HEK293 (cell line): ENCODE measurements at regions not wholly inside any gene's neighbourhood (a gene's known extent, or its start where the extent isn't known, plus 50 kb on each side); places are given as distances from the start of the nearest gene placed in this dataset.

Experiments
- CTCF ChIA-PET: fragments of 350-600 bp; formaldehyde crosslinking; extraction: SDS; loops from one replicate; lab custom pipeline; 2021; ENCODE audit warnings: antibody characterized with exemption; lab: Yijun Ruan, JAX
- POLR2A ChIA-PET: fragments of 300-600 bp; formaldehyde crosslinking; extraction: SDS; loops from one replicate; lab custom pipeline; 2020; ENCODE audit warnings: antibody characterized with exemption, inconsistent platforms; lab: Yijun Ruan, JAX
- H3K27ac ChIP-seq: fragments of 200-500 bp; sonication (Bioruptor generic); 2 replicates; pipeline ENCODE4 v1.5.1; 2014; ENCODE audit warnings: low read depth, low read length, control low read depth, inconsistent platforms; ENCODE audit errors: extremely low read depth
- H3K36me3 ChIP-seq, 2 experiments: fragments of 200-500 bp in 1 of 2; sonication (Bioruptor generic) in 1 of 2; 1 replicate in 1 of 2; 2 replicates in 1 of 2; pipeline ENCODE4 v1.5.1; 2014 to 2017; ENCODE audit warnings: inconsistent platforms in 2 of 2, low read length in 2 of 2; ENCODE audit not compliant: control insufficient read depth in 2 of 2, insufficient read depth in 1 of 2
- H3K4me1 ChIP-seq: fragments of 200-500 bp; sonication (Bioruptor generic); 2 replicates; pipeline ENCODE4 v1.5.1; 2014; ENCODE audit warnings: mild to moderate bottlenecking, low read length, inconsistent platforms; ENCODE audit not compliant: control insufficient read depth, insufficient read depth
- H3K4me3 ChIP-seq: 2 replicates; pipeline ENCODE4 v1.5.1; 2011; ENCODE audit warnings: low read depth, mild to moderate bottlenecking, control low read depth, low read length, moderate library complexity
- H3K9me3 ChIP-seq: fragments of 200-500 bp; sonication (Bioruptor generic); 2 replicates; pipeline ENCODE4 v1.5.1; 2014; ENCODE audit warnings: low read depth, low read length, inconsistent platforms; ENCODE audit not compliant: control insufficient read depth, insufficient read depth
- BCL11B ChIP-seq: fragments of 450-650 bp; formaldehyde crosslinking; IDR thresholded peaks from 2 replicates; pipeline ENCODE4 v1.5.1; 2016; ENCODE audit warnings: low read depth, missing biosample characterization, missing genetic modification characterization
- GLI2 ChIP-seq: fragments of 450-650 bp; formaldehyde crosslinking; IDR thresholded peaks from 2 replicates; pipeline ENCODE4; 2017; ENCODE audit warnings: missing biosample characterization, missing genetic modification characterization, low read depth, borderline replicate concordance
- HOXA7 ChIP-seq: sonication (generic); formaldehyde crosslinking; IDR thresholded peaks from 2 replicates; pipeline ENCODE4 v1.8.1; 2022; ENCODE audit warnings: missing genetic modification reagents, borderline replicate concordance
- IKZF3 ChIP-seq: fragments of 450-650 bp; IDR thresholded peaks from 2 replicates; pipeline ENCODE4 v1.5.0; 2018; ENCODE audit warnings: missing biosample characterization, mild to moderate bottlenecking, missing genetic modification characterization, moderate library complexity
- KLF16 ChIP-seq: fragments of 450-650 bp; formaldehyde crosslinking; IDR thresholded peaks from 2 replicates; pipeline ENCODE4 v1.5.1; 2017; ENCODE audit warnings: missing biosample characterization, missing genetic modification characterization
- SALL2 ChIP-seq: fragments of 450-650 bp; formaldehyde crosslinking; IDR thresholded peaks from 2 replicates; pipeline ENCODE4 v1.5.0; 2017; ENCODE audit warnings: missing biosample characterization, mild to moderate bottlenecking, missing genetic modification characterization, borderline replicate concordance
- ZBTB8A ChIP-seq: fragments of 450-650 bp; formaldehyde crosslinking; IDR thresholded peaks from 2 replicates; pipeline ENCODE4 v1.5.1; 2016; ENCODE audit warnings: missing biosample characterization, missing genetic modification characterization
- ZEB2 ChIP-seq: fragments of 450-650 bp; formaldehyde crosslinking; IDR thresholded peaks from 2 replicates; pipeline ENCODE4 v1.5.1; 2016; ENCODE audit warnings: missing biosample characterization, missing genetic modification characterization
- ZFP3 ChIP-seq: fragments of 450-650 bp; formaldehyde crosslinking; IDR thresholded peaks from 2 replicates; pipeline ENCODE4 v1.5.1; 2016; ENCODE audit warnings: low read depth, missing biosample characterization, missing genetic modification characterization
- ZNF175 ChIP-seq: fragments of 450-650 bp; formaldehyde crosslinking; IDR thresholded peaks from 2 replicates; pipeline ENCODE4 v1.5.1; 2016; ENCODE audit warnings: missing biosample characterization, missing genetic modification characterization
- ZNF341 ChIP-seq: fragments of 450-650 bp; formaldehyde crosslinking; IDR thresholded peaks from 2 replicates; pipeline ENCODE4; 2016; ENCODE audit warnings: low read depth, missing biosample characterization, missing genetic modification characterization
- ZNF37A ChIP-seq: fragments of 450-650 bp; IDR thresholded peaks from 2 replicates; pipeline ENCODE4 v1.5.1; 2018; ENCODE audit warnings: missing biosample characterization, missing genetic modification characterization
- ZNF394 ChIP-seq: fragments of 450-650 bp; formaldehyde crosslinking; IDR thresholded peaks from 2 replicates; pipeline ENCODE4 v1.5.1; 2016; ENCODE audit warnings: missing biosample characterization, missing genetic modification characterization, mild to moderate bottlenecking, moderate library complexity, borderline replicate concordance
- ZNF521 ChIP-seq: fragments of 450-650 bp; formaldehyde crosslinking; IDR thresholded peaks from 2 replicates; pipeline ENCODE4 v1.5.1; 2017; ENCODE audit warnings: missing biosample characterization, mild to moderate bottlenecking, missing genetic modification characterization
- ZNF571 ChIP-seq: fragments of 450-650 bp; formaldehyde crosslinking; IDR thresholded peaks from 2 replicates; pipeline ENCODE4 v1.5.0; 2017; ENCODE audit warnings: missing biosample characterization, missing genetic modification characterization
- ZNF600 ChIP-seq: fragments of 450-650 bp; formaldehyde crosslinking; IDR thresholded peaks from 2 replicates; pipeline ENCODE4 v1.5.1; 2016; ENCODE audit warnings: missing biosample characterization, missing genetic modification characterization
- ZNF610 ChIP-seq: fragments of 450-650 bp; formaldehyde crosslinking; IDR thresholded peaks from 2 replicates; pipeline ENCODE4 v1.5.1; 2016; ENCODE audit warnings: missing biosample characterization, missing genetic modification characterization, borderline replicate concordance
- ZNF677 ChIP-seq: fragments of 450-650 bp; IDR thresholded peaks from 2 replicates; pipeline ENCODE4 v1.5.0; 2018; ENCODE audit warnings: missing biosample characterization, mild to moderate bottlenecking, missing genetic modification characterization, moderate library complexity
- ZNF747 ChIP-seq: fragments of 450-650 bp; formaldehyde crosslinking; IDR thresholded peaks from 2 replicates; pipeline ENCODE4 v1.5.1; 2016; ENCODE audit warnings: missing biosample characterization, missing genetic modification characterization
- ZSCAN16 ChIP-seq: fragments of 450-650 bp; formaldehyde crosslinking; IDR thresholded peaks from 2 replicates; pipeline ENCODE4 v1.5.1; 2016; ENCODE audit warnings: missing biosample characterization, missing genetic modification characterization
- TF ChIP-seq, protein P1 (sequence below): fragments of 450-650 bp; formaldehyde crosslinking; IDR thresholded peaks from 2 replicates; pipeline ENCODE4 v1.5.1; 2016; ENCODE audit warnings: missing biosample characterization, missing genetic modification characterization
- TF ChIP-seq, protein P2 (sequence below): fragments of 450-650 bp; formaldehyde crosslinking; IDR thresholded peaks from 2 replicates; pipeline ENCODE4 v1.5.1; 2016; ENCODE audit warnings: missing biosample characterization, missing genetic modification characterization
- TF ChIP-seq, protein P3 (sequence below): fragments of 450-650 bp; formaldehyde crosslinking; IDR thresholded peaks from 2 replicates; pipeline ENCODE4 v1.5.1; 2016; ENCODE audit warnings: missing biosample characterization, missing genetic modification characterization
- TF ChIP-seq, protein P4 (sequence below): fragments of 450-650 bp; formaldehyde crosslinking; IDR thresholded peaks from 2 replicates; pipeline ENCODE4 v1.5.1; 2016; ENCODE audit warnings: missing biosample characterization, missing genetic modification characterization, borderline replicate concordance
- TF ChIP-seq, protein P5 (sequence below): fragments of 450-650 bp; formaldehyde crosslinking; IDR thresholded peaks from 2 replicates; pipeline ENCODE4 v1.5.1; 2016; ENCODE audit warnings: missing biosample characterization, missing genetic modification characterization

DNA sequence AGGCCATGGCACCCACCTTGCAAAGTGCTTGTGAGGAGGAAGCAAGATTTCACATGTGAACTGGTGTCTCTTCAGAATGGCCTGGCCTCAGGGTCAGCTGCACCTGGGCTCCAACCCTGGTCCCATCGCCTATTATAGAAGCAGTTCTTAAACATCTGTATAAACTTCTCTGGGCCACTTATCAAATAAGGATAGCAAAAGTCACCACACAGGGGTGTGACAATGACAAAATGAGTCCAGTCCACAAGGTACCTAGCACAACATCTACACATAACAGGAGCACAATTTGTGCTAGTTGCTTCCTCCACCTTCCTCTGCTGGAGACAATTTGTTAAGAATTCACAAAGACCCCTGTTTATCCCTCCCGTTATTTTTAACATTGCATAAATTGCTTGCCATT lies 340.6 kb upstream of the ZMIZ1 start:
- Histone ChIP-seq H3K36me3 (no peaks in the 10 kb centered on the region), H3K4me3 (no peak overlapping the region), H3K27ac (no peak overlapping the region), H3K9me3 (no peaks in the 10 kb centered on the region), H3K4me1 (no peaks in the 10 kb centered on the region)
- POLR2A ChIA-PET, result no interaction called here
- TF ChIP-seq, protein P1, sequence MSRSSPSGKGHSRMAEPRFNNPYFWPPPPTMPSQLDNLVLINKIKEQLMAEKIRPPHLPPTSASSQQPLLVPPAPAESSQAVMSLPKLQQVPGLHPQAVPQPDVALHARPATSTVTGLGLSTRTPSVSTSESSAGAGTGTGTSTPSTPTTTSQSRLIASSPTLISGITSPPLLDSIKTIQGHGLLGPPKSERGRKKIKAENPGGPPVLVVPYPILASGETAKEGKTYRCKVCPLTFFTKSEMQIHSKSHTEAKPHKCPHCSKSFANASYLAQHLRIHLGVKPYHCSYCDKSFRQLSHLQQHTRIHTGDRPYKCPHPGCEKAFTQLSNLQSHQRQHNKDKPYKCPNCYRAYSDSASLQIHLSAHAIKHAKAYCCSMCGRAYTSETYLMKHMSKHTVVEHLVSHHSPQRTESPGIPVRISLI, result no peak
- TF ChIP-seq ZNF600 (tag by site-specific recombination), result no peak
- TF ChIP-seq, protein P2, sequence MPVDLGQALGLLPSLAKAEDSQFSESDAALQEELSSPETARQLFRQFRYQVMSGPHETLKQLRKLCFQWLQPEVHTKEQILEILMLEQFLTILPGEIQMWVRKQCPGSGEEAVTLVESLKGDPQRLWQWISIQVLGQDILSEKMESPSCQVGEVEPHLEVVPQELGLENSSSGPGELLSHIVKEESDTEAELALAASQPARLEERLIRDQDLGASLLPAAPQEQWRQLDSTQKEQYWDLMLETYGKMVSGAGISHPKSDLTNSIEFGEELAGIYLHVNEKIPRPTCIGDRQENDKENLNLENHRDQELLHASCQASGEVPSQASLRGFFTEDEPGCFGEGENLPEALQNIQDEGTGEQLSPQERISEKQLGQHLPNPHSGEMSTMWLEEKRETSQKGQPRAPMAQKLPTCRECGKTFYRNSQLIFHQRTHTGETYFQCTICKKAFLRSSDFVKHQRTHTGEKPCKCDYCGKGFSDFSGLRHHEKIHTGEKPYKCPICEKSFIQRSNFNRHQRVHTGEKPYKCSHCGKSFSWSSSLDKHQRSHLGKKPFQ, result no peak
- TF ChIP-seq ZFP3 (tag by site-specific recombination), result no peak
- TF ChIP-seq SALL2 (tag by site-specific recombination), result no peak
- TF ChIP-seq ZBTB8A (tag by site-specific recombination), result no peak
- no peak for TF ChIP-seq ZSCAN16 (tag by site-specific recombination)
- no peak for TF ChIP-seq BCL11B (tag by site-specific recombination)
- no peak for TF ChIP-seq KLF16
- TF ChIP-seq ZNF571 (tag by site-specific recombination), result no peak
- no peak for TF ChIP-seq ZNF610
- TF ChIP-seq HOXA7 (CRISPR knock-in tag), result no peak
- no peak for TF ChIP-seq IKZF3 (tag by site-specific recombination)
- TF ChIP-seq, protein P3, sequence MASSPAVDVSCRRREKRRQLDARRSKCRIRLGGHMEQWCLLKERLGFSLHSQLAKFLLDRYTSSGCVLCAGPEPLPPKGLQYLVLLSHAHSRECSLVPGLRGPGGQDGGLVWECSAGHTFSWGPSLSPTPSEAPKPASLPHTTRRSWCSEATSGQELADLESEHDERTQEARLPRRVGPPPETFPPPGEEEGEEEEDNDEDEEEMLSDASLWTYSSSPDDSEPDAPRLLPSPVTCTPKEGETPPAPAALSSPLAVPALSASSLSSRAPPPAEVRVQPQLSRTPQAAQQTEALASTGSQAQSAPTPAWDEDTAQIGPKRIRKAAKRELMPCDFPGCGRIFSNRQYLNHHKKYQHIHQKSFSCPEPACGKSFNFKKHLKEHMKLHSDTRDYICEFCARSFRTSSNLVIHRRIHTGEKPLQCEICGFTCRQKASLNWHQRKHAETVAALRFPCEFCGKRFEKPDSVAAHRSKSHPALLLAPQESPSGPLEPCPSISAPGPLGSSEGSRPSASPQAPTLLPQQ (tag by site-specific recombination), result no peak
- TF ChIP-seq ZNF341, result no peak
- TF ChIP-seq ZNF175 (tag by site-specific recombination), result no peak
- TF ChIP-seq ZNF677 (tag by site-specific recombination), result no peak
- no peak for TF ChIP-seq ZEB2 (tag by site-specific recombination)
- CTCF ChIA-PET, result no interaction called here

DNA sequence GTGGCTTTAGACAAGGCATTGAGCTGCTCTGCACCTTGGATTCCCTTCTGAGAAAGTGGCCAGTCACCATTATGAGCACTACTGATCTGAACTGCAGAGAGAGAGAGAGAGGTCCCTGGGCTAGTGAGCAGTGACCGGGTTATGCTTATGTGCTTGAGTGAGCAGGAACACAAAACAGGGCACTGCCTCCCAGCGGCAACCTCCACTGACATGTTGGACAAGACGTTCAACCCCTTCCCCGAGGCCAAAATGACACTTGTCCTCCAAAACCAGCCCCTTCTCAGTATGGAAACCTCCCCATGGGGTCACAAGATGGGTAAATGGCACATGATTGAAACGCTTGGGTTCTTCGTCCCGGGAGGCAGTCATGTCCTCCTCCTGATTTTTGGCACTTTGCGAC lies 339.4 kb upstream of the ZMIZ1 start:
- ChIA-PET POLR2A (no interaction called here), CTCF (no interaction called here)
- Histone ChIP-seq H3K36me3 (no peaks in the 10 kb centered on the region), H3K27ac (no peak overlapping the region), H3K4me1 (no peaks in the 10 kb centered on the region), H3K9me3 (no peaks in the 10 kb centered on the region), H3K4me3 (no peak overlapping the region)
- TF ChIP-seq, protein P4, sequence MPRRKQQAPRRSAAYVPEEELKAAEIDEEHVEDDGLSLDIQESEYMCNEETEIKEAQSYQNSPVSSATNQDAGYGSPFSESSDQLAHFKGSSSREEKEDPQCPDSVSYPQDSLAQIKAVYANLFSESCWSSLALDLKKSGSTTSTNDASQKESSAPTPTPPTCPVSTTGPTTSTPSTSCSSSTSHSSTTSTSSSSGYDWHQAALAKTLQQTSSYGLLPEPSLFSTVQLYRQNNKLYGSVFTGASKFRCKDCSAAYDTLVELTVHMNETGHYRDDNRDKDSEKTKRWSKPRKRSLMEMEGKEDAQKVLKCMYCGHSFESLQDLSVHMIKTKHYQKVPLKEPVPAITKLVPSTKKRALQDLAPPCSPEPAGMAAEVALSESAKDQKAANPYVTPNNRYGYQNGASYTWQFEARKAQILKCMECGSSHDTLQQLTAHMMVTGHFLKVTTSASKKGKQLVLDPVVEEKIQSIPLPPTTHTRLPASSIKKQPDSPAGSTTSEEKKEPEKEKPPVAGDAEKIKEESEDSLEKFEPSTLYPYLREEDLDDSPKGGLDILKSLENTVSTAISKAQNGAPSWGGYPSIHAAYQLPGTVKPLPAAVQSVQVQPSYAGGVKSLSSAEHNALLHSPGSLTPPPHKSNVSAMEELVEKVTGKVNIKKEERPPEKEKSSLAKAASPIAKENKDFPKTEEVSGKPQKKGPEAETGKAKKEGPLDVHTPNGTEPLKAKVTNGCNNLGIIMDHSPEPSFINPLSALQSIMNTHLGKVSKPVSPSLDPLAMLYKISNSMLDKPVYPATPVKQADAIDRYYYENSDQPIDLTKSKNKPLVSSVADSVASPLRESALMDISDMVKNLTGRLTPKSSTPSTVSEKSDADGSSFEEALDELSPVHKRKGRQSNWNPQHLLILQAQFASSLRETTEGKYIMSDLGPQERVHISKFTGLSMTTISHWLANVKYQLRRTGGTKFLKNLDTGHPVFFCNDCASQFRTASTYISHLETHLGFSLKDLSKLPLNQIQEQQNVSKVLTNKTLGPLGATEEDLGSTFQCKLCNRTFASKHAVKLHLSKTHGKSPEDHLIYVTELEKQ (tag by site-specific recombination), result no peak
- TF ChIP-seq, protein P5, sequence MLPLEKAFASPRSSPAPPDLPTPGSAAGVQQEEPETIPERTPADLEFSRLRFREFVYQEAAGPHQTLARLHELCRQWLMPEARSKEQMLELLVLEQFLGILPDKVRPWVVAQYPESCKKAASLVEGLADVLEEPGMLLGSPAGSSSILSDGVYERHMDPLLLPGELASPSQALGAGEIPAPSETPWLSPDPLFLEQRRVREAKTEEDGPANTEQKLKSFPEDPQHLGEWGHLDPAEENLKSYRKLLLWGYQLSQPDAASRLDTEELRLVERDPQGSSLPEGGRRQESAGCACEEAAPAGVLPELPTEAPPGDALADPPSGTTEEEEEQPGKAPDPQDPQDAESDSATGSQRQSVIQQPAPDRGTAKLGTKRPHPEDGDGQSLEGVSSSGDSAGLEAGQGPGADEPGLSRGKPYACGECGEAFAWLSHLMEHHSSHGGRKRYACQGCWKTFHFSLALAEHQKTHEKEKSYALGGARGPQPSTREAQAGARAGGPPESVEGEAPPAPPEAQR (tag by site-specific recombination), result no peak
- TF ChIP-seq ZNF747 (tag by site-specific recombination) (no peak), ZBTB8A (tag by site-specific recombination) (no peak), ZNF677 (tag by site-specific recombination) (no peak), ZNF521 (tag by site-specific recombination) (no peak), ZNF610 (no peak), ZNF37A (tag by site-specific recombination) (no peak), ZNF394 (tag by site-specific recombination) (no peak), GLI2 (tag by site-specific recombination) (no peak)
